Neural progenitor cell (in vitro differentiated cells): ENCODE measurements at regions not wholly inside any gene's neighbourhood (a gene's known extent, or its start where the extent isn't known, plus 50 kb on each side); places are given as distances from the start of the nearest gene placed in this dataset.

Experiments
- DNase-seq: peaks from one replicate; pipeline ENCODE4 v3.0.0-alpha.2; 2016; ENCODE audit warnings: low spot score
- H2AFZ ChIP-seq: fragments of 200-600 bp; sonication (generic); replicated peaks from 2 replicates; pipeline ENCODE4 v1.6.1; 2016; ENCODE audit warnings: antibody characterized with exemption
- H3F3A ChIP-seq: fragments of 200-600 bp; sonication (generic); 2 replicates; pipeline ENCODE4 v1.6.1; 2016; ENCODE audit warnings: antibody characterized with exemption, low read depth
- H3K27ac ChIP-seq: fragments of 200-600 bp; sonication (generic); 2 replicates; pipeline ENCODE4 v1.5.1; 2016; ENCODE audit warnings: mild to moderate bottlenecking
- H3K27me3 ChIP-seq: fragments of 200-600 bp; sonication (generic); 2 replicates; pipeline ENCODE4 v1.6.1; 2016; ENCODE audit warnings: mild to moderate bottlenecking, moderate library complexity
- H3K36me3 ChIP-seq: fragments of 200-600 bp; sonication (generic); 2 replicates; pipeline ENCODE4 v1.5.1; 2016
- H3K4me1 ChIP-seq: fragments of 200-600 bp; sonication (generic); 2 replicates; pipeline ENCODE4 v1.6.1; 2016; ENCODE audit warnings: mixed run types
- H3K4me2 ChIP-seq: fragments of 200-600 bp; sonication (generic); 2 replicates; pipeline ENCODE4 v1.6.1; 2016
- H3K4me3 ChIP-seq: fragments of 200-600 bp; sonication (generic); 2 replicates; pipeline ENCODE4 v1.5.1; 2016
- H3K79me2 ChIP-seq: fragments of 200-600 bp; sonication (generic); 2 replicates; pipeline ENCODE4 v1.6.1; 2016; ENCODE audit warnings: low read depth
- H3K9ac ChIP-seq: fragments of 200-600 bp; sonication (generic); 2 replicates; pipeline ENCODE4 v1.6.1; 2016
- H3K9me3 ChIP-seq: fragments of 200-600 bp; sonication (generic); 2 replicates; pipeline ENCODE4 v1.5.1; 2016; ENCODE audit warnings: low read depth
- H4K20me1 ChIP-seq: fragments of 200-600 bp; sonication (generic); 2 replicates; pipeline ENCODE4 v1.6.1; 2016; ENCODE audit warnings: low read depth
- H3K27ac Mint-ChIP-seq: 3 replicates; pipeline ENCODE4 v1.8.0; 2021; ENCODE audit warnings: mixed read lengths
- H3K27me3 Mint-ChIP-seq: 2 replicates; pipeline ENCODE4 v1.8.0; 2022; ENCODE audit warnings: low read depth, mild to moderate bottlenecking, inconsistent platforms, moderate library complexity, mixed read lengths; ENCODE audit not compliant: insufficient read depth
- H3K36me3 Mint-ChIP-seq: 3 replicates; pipeline ENCODE4 v1.8.0; 2021; ENCODE audit warnings: mixed read lengths
- H3K4me1 Mint-ChIP-seq: 3 replicates; pipeline ENCODE4 v1.8.0; 2021; ENCODE audit warnings: mixed read lengths
- H3K4me3 Mint-ChIP-seq: 3 replicates; pipeline ENCODE4 v1.8.0; 2021; ENCODE audit warnings: mild to moderate bottlenecking, moderate library complexity, mixed read lengths
- H3K9me3 Mint-ChIP-seq: 3 replicates; pipeline ENCODE4 v1.8.0; 2020; ENCODE audit warnings: mixed read lengths
- CTCF ChIP-seq: fragments of 200-600 bp; sonication (generic); IDR thresholded peaks from 2 replicates; pipeline ENCODE4 v1.5.1; 2017; ENCODE audit warnings: antibody characterized with exemption, mild to moderate bottlenecking
- EZH2 ChIP-seq: fragments of 200-600 bp; sonication (generic); IDR thresholded peaks from 2 replicates; pipeline ENCODE4 v1.6.1; 2017; ENCODE audit warnings: antibody characterized with exemption, mild to moderate bottlenecking, moderate library complexity
- EZH2phosphoT487 ChIP-seq: fragments of 200-600 bp; sonication (generic); IDR thresholded peaks from 2 replicates; pipeline ENCODE4 v1.6.1; 2017; ENCODE audit warnings: antibody characterized with exemption

GRCh38 chr18:24915547-24915946 is 436.4 kb downstream of the ZNF521 start:
- Histone ChIP-seq H4K20me1 (no peaks in the 10 kb centered on the region), H3K27me3 (no peaks in the 10 kb centered on the region), H3K9me3 (no peaks in the 10 kb centered on the region), H3K27ac (no peak overlapping the region), H3K79me2 (no peaks in the 10 kb centered on the region), H3K36me3 (no peaks in the 10 kb centered on the region), H3K4me3 (no peak overlapping the region), H3K4me2 (no peak overlapping the region), H2AFZ (no peak overlapping the region), H3K9ac (no peak overlapping the region), H3F3A (peaks cover 19% of the 10 kb centered on the region), H3K4me1 (peaks cover 44% of the 10 kb centered on the region)
- H3K9me3 Mint-ChIP-seq, result no peaks in the 10 kb centered on the region
- H3K27me3 Mint-ChIP-seq, result peaks cover 5% of the 10 kb centered on the region
- H3K4me3 Mint-ChIP-seq, result no peak overlapping the region
- no peaks in the 10 kb centered on the region for H3K36me3 Mint-ChIP-seq
- no peak for TF ChIP-seq EZH2phosphoT487
- no peak for TF ChIP-seq CTCF
- no peak for TF ChIP-seq EZH2
- no peak for DNase-seq
- H3K4me1 Mint-ChIP-seq, result peaks cover 30% of the 10 kb centered on the region
- no peak overlapping the region for H3K27ac Mint-ChIP-seq

- Mint-ChIP-seq H3K27me3 (peaks cover 5% of the 10 kb centered on the region), H3K9me3 (no peaks in the 10 kb centered on the region), H3K4me3 (no peak overlapping the region), H3K4me1 (peaks cover 29% of the 10 kb centered on the region), H3K36me3 (no peaks in the 10 kb centered on the region), H3K27ac (no peak overlapping the region)
- peak overlapping the region; percentile 44 for H2AFZ ChIP-seq
- DNase-seq, result no peak
- no peak overlapping the region for H3K9ac ChIP-seq
- H3K9me3 ChIP-seq, result no peaks in the 10 kb centered on the region
- H3F3A ChIP-seq, result peaks cover 11% of the 10 kb centered on the region
- no peaks in the 10 kb centered on the region for H3K36me3 ChIP-seq
- no peaks in the 10 kb centered on the region for H3K27me3 ChIP-seq
- H3K27ac ChIP-seq, result no peak overlapping the region
- peak overlapping the region; percentile 23 for H3K4me2 ChIP-seq
- no peak overlapping the region for H3K4me3 ChIP-seq
- H3K79me2 ChIP-seq, result no peaks in the 10 kb centered on the region
- no peak for TF ChIP-seq EZH2phosphoT487
- TF ChIP-seq CTCF, result no peak
- H3K4me1 ChIP-seq, result peaks cover 46% of the 10 kb centered on the region
- no peaks in the 10 kb centered on the region for H4K20me1 ChIP-seq
These were observed 434.2 kb downstream of the ZNF521 start for GRCh38 chr18:24917767-24918166.

- peaks cover 10% of the 10 kb centered on the region for H3F3A ChIP-seq
- H3K36me3 Mint-ChIP-seq, result no peaks in the 10 kb centered on the region
- H3K4me2 ChIP-seq, result peak overlapping the region; percentile 61
- H3K4me1 Mint-ChIP-seq, result peaks cover 28% of the 10 kb centered on the region
- TF ChIP-seq CTCF (no peak), EZH2phosphoT487 (no peak), EZH2 (no peak)
- no peak overlapping the region for H2AFZ ChIP-seq
- no peaks in the 10 kb centered on the region for H3K79me2 ChIP-seq
- H3K9me3 ChIP-seq, result no peaks in the 10 kb centered on the region
- H3K9ac ChIP-seq, result no peak overlapping the region
- no peaks in the 10 kb centered on the region for H4K20me1 ChIP-seq
- H3K27ac Mint-ChIP-seq, result no peak overlapping the region
- no peak overlapping the region for H3K4me3 Mint-ChIP-seq
- H3K4me3 ChIP-seq, result no peak overlapping the region
- no peaks in the 10 kb centered on the region for H3K9me3 Mint-ChIP-seq
- DNase-seq, result no peak
- no peaks in the 10 kb centered on the region for H3K27me3 ChIP-seq
- H3K4me1 ChIP-seq, result peaks cover 46% of the 10 kb centered on the region
- peaks cover 5% of the 10 kb centered on the region for H3K27me3 Mint-ChIP-seq
- no peaks in the 10 kb centered on the region for H3K36me3 ChIP-seq
- H3K27ac ChIP-seq, result no peak overlapping the region
These were observed 433.7 kb downstream of the ZNF521 start for GRCh38 chr18:24918257-24918656.
